Vagina (tissue), 2 donors: ENCODE measurements at regions not wholly inside any gene's neighbourhood (a gene's known extent, or its start where the extent isn't known, plus 50 kb on each side); places are given as distances from the start of the nearest gene placed in this dataset.
"Not testable (repeated sequence)": the region's sequence is repeated elsewhere in the genome, so short reads cannot be mapped to it uniquely, and the experiment has no call there.

Source experiments
- DNase-seq, 2 donors: peaks; one replicate each; pipeline ENCODE4 v3.0.0-alpha.2; 2017; ENCODE audit errors: extremely low spot score in 2 of 2
- H3K27ac ChIP-seq: fragments of 200-600 bp; sonication (generic); one replicate; pipeline ENCODE4 v1.5.1; 2019
- H3K27me3 ChIP-seq: fragments of 200-600 bp; sonication (generic); one replicate; pipeline ENCODE4 v1.5.1; 2019
- H3K36me3 ChIP-seq, 2 donors: fragments of 200-600 bp; sonication (generic); one replicate each; pipeline ENCODE4 v1.5.1; 2017 to 2019
- H3K4me1 ChIP-seq: fragments of 200-600 bp; sonication (generic); one replicate; pipeline ENCODE4 v1.5.1; 2019
- H3K4me3 ChIP-seq, 2 donors: fragments of 200-600 bp; sonication (generic); 1 replicate in 1 of 2; 2 replicates in 1 of 2; pipeline ENCODE4 v1.5.1; 2016 to 2019
- H3K9me3 ChIP-seq: fragments of 200-600 bp; sonication (generic); one replicate; pipeline ENCODE4 v1.5.1; 2019
- CTCF ChIP-seq, 3 experiments: fragments of 450-650 bp in 2 of 3; fragments of 200-600 bp in 1 of 3; sonication (generic) in 1 of 3; IDR thresholded peaks; one replicate each; pipeline ENCODE4 v1.5.1; 2017 to 2019; ENCODE audit warnings: antibody characterized with exemption in 3 of 3, mild to moderate bottlenecking in 2 of 3, moderate library complexity in 2 of 3
- POLR2A ChIP-seq, 2 donors: fragments of 450-650 bp; IDR thresholded peaks; one replicate each; pipeline ENCODE4 v1.6.1; 2017; ENCODE audit warnings: antibody characterized with exemption in 2 of 2, mild to moderate bottlenecking in 2 of 2, moderate library complexity in 2 of 2
- POLR2AphosphoS5 ChIP-seq, 2 donors: sonication (generic); formaldehyde crosslinking; IDR thresholded peaks; one replicate each; pipeline ENCODE4 v1.9.0; 2017; ENCODE audit warnings: antibody characterized with exemption in 2 of 2, mild to moderate bottlenecking in 2 of 2, low read depth in 1 of 2; ENCODE audit not compliant: insufficient read depth in 1 of 2
- intact Hi-C: fragments of 100-400 bp; cut with DNase I; formaldehyde crosslinking; loops from one replicate; pipeline ENCODE4 v1.15.1; 2023

GRCh38 chr10:31209478-31209877 lies 109.5 kb upstream of the ZEB1 start:
- intact Hi-C loops: no loop called here
- no peaks in the 10 kb centered on the region for H3K9me3 ChIP-seq
- H3K27ac ChIP-seq: no peak overlapping the region
- H3K27me3 ChIP-seq: no peaks in the 10 kb centered on the region
- no peak for DNase-seq
- no peaks in the 10 kb centered on the region for H3K36me3 ChIP-seq
- TF ChIP-seq CTCF (IDR thresholded peaks at IDR 0.05) (no peak), POLR2A (IDR thresholded peaks at IDR 0.05) (no peak), POLR2AphosphoS5 (IDR thresholded peaks at IDR 0.05; ENCODE audit: insufficient read depth in 1 of 2, low read depth in 1 of 2) (no peak)
- H3K4me3 ChIP-seq: no peak overlapping the region
- H3K4me1 ChIP-seq: no peaks in the 10 kb centered on the region

DNA sequence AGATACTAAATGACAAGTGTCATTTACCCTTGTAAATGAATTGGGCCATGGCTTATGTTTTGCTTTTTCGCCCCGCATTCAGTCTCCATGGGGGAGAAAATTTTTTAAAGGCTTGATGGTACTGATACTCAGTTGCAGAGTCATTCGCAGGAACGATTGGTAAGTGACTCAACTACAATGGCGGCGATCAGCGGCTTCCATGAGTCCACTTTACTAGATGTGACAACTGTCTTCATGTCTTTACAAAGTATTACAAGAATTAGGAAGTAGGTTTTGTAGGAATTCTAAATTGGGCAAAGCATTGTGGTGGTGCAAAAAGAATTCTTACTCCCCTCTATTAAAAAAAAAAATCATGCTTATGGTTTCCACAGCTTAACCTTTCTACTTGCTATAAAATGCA lies 108.8 kb upstream of the ZEB1 start:
- TF ChIP-seq POLR2A (IDR thresholded peaks at IDR 0.05) (no peak), CTCF (IDR thresholded peaks at IDR 0.05) (no peak), POLR2AphosphoS5 (IDR thresholded peaks at IDR 0.05; ENCODE audit: insufficient read depth in 1 of 2, low read depth in 1 of 2) (no peak)
- DNase-seq: no peak

DNA sequence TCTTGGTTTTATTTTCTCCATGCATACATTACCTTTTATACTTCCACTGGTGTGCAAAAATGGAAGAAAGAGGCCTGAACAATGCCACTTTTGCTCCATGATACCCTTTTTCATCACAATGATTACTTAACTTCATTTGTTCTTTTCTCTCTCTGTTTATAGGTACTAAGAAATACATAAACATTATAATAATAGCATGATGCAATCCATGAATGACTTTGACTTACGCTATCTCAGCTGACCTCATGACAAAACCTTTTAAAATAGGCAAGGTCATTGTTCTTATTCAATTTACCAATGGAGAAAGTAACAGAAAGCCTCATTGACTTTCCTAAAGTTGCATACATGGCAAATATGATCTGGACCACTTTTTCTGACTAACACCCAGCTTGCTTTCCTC lies 105.1 kb upstream of the ZEB1 start:
- no peak for DNase-seq
- Histone ChIP-seq H3K36me3 (no peaks in the 10 kb centered on the region), H3K4me3 (no peak overlapping the region), H3K9me3 (no peaks in the 10 kb centered on the region), H3K27ac (no peak overlapping the region), H3K27me3 (no peaks in the 10 kb centered on the region), H3K4me1 (no peaks in the 10 kb centered on the region)
- no peak for TF ChIP-seq POLR2A (IDR thresholded peaks at IDR 0.05)
- no peak for TF ChIP-seq POLR2AphosphoS5 (IDR thresholded peaks at IDR 0.05; ENCODE audit: insufficient read depth in 1 of 2, low read depth in 1 of 2)
- no peak for TF ChIP-seq CTCF (IDR thresholded peaks at IDR 0.05)
- intact Hi-C loops: no loop called here

More for the DNA sequence above, 108.8 kb upstream of the ZEB1 start:
- H3K4me1 ChIP-seq: no peaks in the 10 kb centered on the region
- intact Hi-C loops: no loop called here
- no peak overlapping the region for H3K4me3 ChIP-seq
- H3K36me3 ChIP-seq: no peaks in the 10 kb centered on the region
- H3K27ac ChIP-seq: no peak overlapping the region
- no peaks in the 10 kb centered on the region for H3K9me3 ChIP-seq
- H3K27me3 ChIP-seq: no peaks in the 10 kb centered on the region

- no peak overlapping the region for H3K4me3 ChIP-seq
- no peaks in the 10 kb centered on the region for H3K9me3 ChIP-seq
- no peaks in the 10 kb centered on the region for H3K27me3 ChIP-seq
- intact Hi-C loops: no loop called here
- no peak for DNase-seq
- H3K36me3 ChIP-seq: no peaks in the 10 kb centered on the region
- TF ChIP-seq POLR2AphosphoS5 (IDR thresholded peaks at IDR 0.05; ENCODE audit: insufficient read depth in 1 of 2, low read depth in 1 of 2) (no peak), POLR2A (IDR thresholded peaks at IDR 0.05) (no peak), CTCF (IDR thresholded peaks at IDR 0.05) (no peak)
- H3K27ac ChIP-seq: no peak overlapping the region
- peaks cover 6% of the 10 kb centered on the region for H3K4me1 ChIP-seq
Observed at GRCh38 chr10:31215052-31215451, 104.0 kb upstream of the ZEB1 start.

DNA sequence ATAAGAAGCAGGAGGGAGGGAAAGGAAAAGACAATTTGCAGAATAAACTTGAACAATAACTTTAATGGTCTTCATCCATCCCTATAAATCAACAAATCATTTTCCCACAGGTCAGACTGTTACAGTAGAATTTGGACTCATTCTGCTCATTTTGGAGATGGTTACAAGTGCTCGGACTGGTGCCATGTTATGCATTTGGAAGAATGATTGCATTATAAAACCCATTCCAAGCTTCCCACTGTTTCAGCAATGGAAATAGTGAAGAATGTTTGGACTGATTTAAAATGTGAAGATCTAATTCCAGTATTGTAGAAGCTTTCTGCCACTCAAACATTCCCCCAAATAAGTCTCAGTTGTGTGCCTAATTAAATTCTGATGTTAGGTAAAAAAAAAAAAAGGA lies 99.7 kb upstream of the ZEB1 start:
- intact Hi-C loops: no loop called here
- Histone ChIP-seq H3K36me3 (no peaks in the 10 kb centered on the region), H3K4me1 (peaks cover 6% of the 10 kb centered on the region), H3K27ac (no peak overlapping the region), H3K27me3 (no peaks in the 10 kb centered on the region), H3K4me3 (no peak overlapping the region), H3K9me3 (no peaks in the 10 kb centered on the region)
- DNase-seq: no peak
- TF ChIP-seq POLR2AphosphoS5 (IDR thresholded peaks at IDR 0.05; ENCODE audit: insufficient read depth in 1 of 2, low read depth in 1 of 2): no peak
- no peak for TF ChIP-seq CTCF (IDR thresholded peaks at IDR 0.05)
- TF ChIP-seq POLR2A (IDR thresholded peaks at IDR 0.05): no peak

- H3K27me3 ChIP-seq, H3K36me3 ChIP-seq, H3K4me1 ChIP-seq, H3K4me3 ChIP-seq, intact Hi-C loops, H3K9me3 ChIP-seq, DNase-seq, H3K27ac ChIP-seq: not testable (repeated sequence)
Observed at GRCh38 chr10:31228780-31229179, 90.2 kb upstream of the ZEB1 start.
